Coronary artery (tissue), 2 donors: ENCODE measurements at regions not wholly inside any gene's neighbourhood (a gene's known extent, or its start where the extent isn't known, plus 50 kb on each side); places are given as distances from the start of the nearest gene placed in this dataset.
"Not testable (repeated sequence)": the region's sequence is repeated elsewhere in the genome, so short reads cannot be mapped to it uniquely, and the experiment has no call there.

Experiments
- DNase-seq: peaks from one replicate; pipeline ENCODE4 v3.0.0-alpha.2; 2017; ENCODE audit warnings: low spot score
- H3K27ac ChIP-seq, 2 donors: fragments of 200-600 bp; sonication (generic); one replicate each; pipeline ENCODE4 v1.5.1; 2016 to 2019
- H3K4me3 ChIP-seq: fragments of 200-600 bp; sonication (generic); 2 replicates; pipeline ENCODE4 v1.5.1; 2016; ENCODE audit warnings: mild to moderate bottlenecking, moderate library complexity
- TF ChIP-seq, protein P1 (sequence below): fragments of 200-600 bp; sonication (generic); IDR thresholded peaks from one replicate; pipeline ENCODE4 v1.5.1; 2019; ENCODE audit warnings: antibody characterized with exemption

DNA sequence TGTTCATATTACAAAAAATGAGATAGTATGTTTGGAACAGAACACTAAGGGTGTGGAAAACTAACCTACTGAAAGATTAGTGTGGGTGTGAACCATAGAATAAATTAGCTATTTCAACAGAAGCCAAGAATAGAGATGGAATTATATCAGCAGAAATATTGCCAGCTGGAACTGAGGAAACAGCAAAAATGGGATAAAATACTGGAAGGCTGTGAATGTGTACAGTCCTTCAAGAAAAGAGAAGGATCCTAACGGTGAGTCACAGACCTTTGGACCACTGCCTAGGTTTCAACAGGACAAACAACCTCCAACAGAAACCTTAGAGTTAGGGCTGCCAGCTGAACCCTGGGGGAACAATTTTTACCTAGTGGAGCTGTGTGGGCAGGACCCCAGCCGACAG, 395.0 kb downstream of the ZWINT start:
- Histone ChIP-seq H3K4me3 (no peak overlapping the region), H3K27ac (no peak overlapping the region)
- TF ChIP-seq, protein P1, sequence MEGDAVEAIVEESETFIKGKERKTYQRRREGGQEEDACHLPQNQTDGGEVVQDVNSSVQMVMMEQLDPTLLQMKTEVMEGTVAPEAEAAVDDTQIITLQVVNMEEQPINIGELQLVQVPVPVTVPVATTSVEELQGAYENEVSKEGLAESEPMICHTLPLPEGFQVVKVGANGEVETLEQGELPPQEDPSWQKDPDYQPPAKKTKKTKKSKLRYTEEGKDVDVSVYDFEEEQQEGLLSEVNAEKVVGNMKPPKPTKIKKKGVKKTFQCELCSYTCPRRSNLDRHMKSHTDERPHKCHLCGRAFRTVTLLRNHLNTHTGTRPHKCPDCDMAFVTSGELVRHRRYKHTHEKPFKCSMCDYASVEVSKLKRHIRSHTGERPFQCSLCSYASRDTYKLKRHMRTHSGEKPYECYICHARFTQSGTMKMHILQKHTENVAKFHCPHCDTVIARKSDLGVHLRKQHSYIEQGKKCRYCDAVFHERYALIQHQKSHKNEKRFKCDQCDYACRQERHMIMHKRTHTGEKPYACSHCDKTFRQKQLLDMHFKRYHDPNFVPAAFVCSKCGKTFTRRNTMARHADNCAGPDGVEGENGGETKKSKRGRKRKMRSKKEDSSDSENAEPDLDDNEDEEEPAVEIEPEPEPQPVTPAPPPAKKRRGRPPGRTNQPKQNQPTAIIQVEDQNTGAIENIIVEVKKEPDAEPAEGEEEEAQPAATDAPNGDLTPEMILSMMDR: no peak
- DNase-seq: no peak

DNA sequence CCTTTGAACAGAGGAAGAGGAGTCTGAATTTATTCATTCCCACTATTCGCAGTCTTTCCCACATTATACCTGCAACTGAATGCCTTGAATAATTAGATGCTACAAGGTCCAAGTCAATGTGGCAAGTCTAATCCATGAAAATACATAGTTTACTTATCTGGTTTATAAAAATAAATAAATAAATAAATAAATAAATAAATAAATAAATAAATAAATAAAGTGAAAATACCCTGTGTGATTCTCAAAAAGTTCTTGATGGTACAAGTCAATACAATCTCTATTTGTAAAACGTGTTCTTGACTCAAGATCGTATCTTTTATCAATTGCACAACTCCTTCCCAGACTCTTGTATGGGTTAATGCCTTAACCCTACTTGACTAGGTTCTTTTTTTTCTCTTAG, 417.7 kb downstream of the ZWINT start:
- no peak for DNase-seq
- no peak overlapping the region for H3K4me3 ChIP-seq
- TF ChIP-seq, protein P1: no peak
- no peak overlapping the region for H3K27ac ChIP-seq

DNA sequence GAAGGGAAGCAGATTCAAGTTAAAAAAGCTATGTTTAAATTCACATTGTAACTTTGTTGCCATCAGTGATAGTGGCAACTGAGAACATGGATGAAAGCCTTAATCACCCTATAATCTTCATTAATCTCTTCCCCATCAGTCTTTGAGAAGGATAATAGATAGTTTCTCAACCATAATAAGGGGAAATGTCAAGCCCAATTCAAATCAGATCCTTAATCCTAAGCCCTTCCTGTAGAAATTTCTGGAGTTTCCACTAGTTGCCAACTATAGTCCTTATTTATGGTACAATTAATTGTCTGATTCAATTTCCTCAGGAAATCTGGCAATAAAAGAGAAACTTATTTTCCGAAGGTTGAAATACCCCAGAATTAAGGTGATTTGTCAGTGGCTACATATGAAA, 431.8 kb downstream of the ZWINT start:
- TF ChIP-seq, protein P1: no peak

DNA sequence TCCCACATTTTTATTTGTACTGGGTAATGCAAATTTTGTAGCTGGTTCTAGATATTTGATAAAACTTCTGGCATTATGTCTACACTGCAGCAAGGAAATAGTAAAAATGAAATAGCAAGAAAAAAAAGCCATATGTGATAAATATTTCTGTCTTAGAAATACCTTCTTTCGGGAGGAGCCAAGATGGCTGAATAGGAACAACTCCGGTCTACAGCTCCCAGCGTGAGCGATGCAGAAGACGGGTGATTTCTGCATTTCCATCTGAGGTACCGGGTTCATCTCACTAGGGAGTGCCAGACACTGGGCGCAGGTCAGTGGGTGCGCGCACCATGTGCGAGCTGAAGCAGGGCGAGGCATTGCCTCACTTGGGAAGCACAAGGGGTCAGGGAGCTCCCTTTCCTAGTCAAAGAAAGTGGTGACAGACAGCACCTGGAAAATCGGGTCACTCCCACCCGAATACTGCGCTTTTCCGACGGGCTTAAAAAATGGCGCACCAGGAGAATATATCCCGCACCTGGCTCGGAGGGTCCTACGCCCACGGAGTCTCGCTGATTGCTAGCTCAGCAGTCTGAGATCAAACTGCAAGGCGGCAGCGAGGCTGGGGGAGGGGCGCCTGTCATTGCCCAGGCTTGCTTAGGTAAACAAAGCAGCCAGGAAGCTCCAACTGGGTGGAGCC, 461.4 kb downstream of the ZWINT start:
- not testable (repeated sequence) for DNase-seq, H3K27ac ChIP-seq, H3K4me3 ChIP-seq

More for the DNA sequence above, 431.8 kb downstream of the ZWINT start:
- no peak for DNase-seq
- Histone ChIP-seq H3K27ac (no peak overlapping the region), H3K4me3 (no peak overlapping the region)

DNA sequence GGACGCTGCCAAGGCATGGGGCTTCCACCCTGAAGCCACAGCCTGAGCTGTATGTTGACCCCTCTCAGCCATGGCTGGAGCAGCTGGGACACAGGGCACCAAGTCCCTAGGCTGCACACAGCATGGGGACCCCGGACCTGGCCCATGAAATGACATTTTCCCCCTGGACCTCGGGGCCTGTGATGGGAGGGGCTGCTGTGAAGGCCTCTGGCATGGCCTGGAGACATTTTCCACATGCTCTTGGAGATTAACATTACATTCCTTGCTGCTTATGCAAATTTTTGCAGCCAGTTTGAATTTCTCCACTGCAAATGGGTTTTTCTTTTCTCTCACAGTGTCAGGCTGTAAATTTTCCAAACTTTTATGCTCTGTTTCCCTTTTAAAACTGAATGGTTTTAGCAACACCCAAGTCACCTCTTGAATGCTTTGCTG, 463.6 kb downstream of the ZWINT start:
- no peak overlapping the region for H3K27ac ChIP-seq
- DNase-seq: no peak
- TF ChIP-seq, protein P1: no peak
- no peak overlapping the region for H3K4me3 ChIP-seq

DNA sequence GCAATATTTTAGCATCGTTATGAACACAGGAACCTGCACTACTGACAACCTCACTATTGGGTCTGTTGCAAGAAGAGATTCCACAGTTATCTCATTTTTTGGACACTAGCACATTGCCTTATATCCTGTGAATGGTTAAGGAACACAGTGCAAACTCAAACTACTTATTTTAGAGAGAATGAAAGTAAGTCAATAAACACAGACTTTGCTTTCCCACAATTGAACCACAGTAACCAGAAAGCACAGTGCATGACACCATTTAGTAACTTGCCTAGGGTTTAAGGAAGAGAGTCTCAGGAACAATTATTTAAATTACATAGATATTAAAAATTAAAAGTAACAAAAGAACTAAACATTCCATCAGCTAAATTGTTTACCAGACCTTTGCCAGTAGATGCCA, 468.8 kb downstream of the ZWINT start:
- H3K27ac ChIP-seq: no peak overlapping the region
- no peak for DNase-seq
- TF ChIP-seq, protein P1: no peak
- no peak overlapping the region for H3K4me3 ChIP-seq

DNA sequence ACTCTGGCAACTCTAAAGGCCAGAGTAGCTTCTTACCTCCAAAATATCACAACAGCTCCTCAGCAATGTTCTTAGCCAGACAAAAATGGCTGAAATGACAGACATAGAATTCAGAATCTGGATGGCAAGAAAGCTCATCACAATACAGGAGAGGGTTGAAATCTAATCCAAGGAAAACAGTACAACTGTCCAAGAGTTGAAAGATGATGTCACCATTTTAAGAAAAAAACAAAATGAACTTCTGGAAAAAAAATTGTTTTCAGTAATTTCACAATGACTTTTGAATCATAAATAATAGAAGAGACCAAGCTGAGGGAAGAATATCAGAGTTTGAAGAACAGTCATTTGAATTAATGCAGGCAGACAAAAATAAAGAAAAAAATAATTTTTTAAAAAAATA, 479.5 kb downstream of the ZWINT start:
- TF ChIP-seq, protein P1: no peak
- DNase-seq: no peak
- no peak overlapping the region for H3K4me3 ChIP-seq
- H3K27ac ChIP-seq: no peak overlapping the region
